ENCODE measurements at regions not wholly inside any gene's neighbourhood (a gene's known extent, or its start where the extent isn't known, plus 50 kb on each side); places are given as distances from the start of the nearest gene placed in this dataset.

DNA sequence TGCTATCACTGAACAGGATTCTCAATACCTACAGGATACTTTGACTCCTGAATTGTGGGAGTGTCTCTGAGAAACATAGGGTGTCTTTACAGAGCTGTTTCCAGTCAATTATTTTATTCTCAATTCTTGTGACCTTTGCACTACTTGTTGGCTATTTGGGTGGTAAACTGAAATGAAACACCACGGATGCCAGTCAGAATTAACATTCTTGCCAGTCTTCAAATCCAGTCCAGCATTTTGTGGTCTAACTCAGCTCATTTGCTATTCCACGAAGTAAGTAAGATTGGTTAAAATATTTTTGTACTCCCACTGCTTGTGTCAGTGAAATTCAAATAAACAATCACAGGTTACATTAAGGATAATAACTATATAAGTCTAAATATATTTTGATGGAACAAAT lies 197.9 kb downstream of the ANKRD50 start:
- no peak for DNase-seq

DNA sequence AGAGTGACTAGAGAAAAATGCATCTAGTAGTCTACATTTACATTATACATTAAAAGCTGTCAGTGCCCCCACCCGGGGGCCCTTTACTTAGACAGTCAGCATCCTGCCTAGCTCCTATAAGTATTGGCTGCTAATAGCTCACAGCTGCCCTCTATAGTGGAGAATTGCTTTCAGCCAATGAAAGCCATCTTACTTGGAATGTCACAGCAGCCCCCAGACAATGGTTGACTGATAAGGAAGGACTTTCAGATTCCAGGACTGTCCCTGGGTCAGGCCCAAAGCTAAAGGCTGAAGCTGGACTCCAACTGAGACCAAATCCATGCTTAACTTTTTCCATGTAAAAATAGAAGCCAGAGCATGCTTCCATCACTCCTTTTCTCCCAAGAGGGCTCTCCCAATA lies 196.9 kb downstream of the ANKRD50 start:
- DNase-seq, result no peak

DNA sequence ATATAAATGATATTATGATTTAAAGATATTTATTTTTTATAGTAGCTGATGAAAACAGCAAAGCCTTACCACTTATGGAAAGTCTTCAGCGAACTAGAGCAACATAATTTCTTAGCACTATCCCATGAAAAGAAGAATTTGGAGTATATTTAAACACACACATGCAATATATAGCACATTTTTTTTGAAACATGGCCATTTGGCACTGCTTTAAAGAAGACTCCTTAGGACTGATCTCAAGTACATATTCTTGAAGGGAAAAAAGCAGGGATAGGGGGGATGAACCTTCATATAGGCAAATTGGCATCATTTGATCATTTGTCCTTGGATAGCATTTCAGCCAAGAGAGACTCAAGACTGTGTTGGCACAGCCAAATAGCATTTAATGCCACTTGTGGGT lies 193.3 kb downstream of the ANKRD50 start:
- DNase-seq, result no peak

DNA sequence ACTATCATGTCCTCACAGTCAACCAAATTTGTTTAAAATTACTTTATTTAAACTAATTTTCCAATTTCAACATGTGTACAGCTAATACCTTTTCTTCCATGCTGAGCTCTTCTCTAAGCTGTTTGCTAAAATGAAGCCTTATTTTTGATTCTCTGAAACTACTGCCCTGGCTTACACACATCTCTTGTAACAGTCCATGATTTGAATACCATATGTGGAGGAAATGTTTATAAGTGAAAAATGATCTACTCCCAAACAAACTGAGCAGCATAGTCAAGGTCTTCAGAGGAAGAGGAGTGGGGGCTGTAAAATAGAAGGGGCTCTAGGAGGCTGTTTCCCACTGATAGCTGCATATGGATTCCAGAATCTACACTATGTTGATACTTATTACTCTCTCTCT lies 188.7 kb downstream of the ANKRD50 start:
- DNase-seq, result no peak

- DNase-seq, result no peak
Measured at GRCh38 chr4:124525524-124525923, 187.0 kb downstream of the ANKRD50 start.

DNA sequence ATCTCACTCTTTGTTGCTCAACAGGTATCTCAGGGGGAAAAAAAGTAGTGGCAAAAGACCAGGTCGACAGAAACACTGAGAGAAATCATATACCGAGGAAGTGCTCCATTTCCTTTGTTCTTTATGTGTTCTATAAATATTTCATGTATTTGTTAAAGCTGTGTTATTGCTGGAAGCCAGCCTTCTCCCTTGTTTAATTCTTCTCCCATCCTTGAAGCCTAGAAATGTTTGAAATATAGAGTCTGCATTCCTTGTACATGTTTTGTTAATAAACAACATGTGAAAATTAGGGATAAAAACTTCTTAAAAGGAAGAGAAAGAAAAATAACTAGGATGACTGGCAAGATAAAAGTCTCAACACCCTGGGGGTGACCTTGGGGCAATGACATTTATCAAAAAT lies 186.2 kb downstream of the ANKRD50 start:
- DNase-seq, result no peak

- no peak for DNase-seq
Measured at GRCh38 chr4:124526769-124527168, 185.8 kb downstream of the ANKRD50 start.

GRCh38 chr4:124527364-124527763 lies 185.2 kb downstream of the ANKRD50 start:
- no peak for DNase-seq

DNA sequence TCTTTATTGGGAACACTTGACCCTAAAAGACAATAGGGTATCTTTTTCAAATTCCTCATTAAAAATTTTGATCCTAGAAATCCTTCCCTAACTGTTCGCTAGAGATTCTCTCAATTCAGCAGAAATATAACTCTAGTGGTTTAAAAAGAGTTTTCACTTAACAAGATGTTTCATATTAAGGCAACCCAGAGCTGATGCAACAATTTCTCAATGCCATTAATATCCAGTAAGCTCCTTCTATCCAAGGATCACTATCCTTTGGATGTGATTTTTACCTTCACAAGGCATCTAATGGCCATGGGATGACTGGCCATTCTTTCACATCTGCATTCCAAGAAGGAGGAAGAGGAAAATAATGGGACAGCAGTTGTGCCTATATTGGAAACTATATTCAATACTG lies 183.4 kb downstream of the ANKRD50 start:
- DNase-seq, result no peak

DNA sequence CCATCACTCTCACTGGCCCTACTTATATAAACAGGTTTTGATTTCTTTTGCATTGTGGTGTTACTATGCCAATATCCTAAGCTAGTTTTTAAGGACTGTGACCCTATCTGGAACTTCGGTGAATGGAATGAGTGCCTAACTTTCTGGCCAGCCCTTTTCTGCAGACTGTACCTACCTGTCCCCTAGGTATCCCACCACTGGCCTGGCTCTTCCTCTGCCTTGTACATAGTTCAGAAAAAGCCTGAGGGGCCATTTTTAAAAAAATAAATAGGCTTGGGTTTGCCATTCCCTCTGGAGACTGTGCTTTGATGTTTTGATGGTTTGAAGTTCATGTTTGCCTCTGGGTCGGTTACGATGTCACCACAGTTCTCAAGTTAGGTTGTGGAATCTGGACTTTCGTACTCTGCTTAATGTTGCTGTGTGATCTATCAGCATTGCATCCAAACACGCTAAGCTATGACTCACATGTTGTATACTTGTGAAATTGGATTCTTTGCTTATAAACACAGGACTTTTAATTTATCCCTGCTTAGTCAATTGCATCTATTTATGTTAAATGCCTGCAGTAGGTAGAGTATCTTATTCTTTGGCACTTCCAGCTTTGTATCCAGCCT lies 182.0 kb downstream of the ANKRD50 start:
- DNase-seq, result no peak

DNA sequence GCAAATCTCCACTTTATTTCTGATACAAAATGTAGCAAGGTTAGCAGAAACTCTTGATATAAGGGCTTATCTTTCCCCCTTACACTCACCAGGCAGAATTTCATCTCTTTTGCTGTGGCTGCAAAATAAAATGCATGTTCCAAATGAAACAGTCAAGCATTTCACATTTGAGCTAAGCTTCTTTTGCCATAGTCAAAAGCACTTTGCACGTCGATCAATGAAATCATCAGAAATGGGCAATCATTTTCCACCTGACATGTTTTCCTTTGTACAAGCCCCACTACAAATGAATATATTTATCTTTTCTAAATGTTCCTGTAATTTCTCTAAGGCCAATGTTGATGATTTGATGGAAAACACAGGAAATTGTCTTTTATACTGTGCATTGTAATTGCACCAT lies 178.4 kb downstream of the ANKRD50 start:
- DNase-seq, result peak; percentile 61

GRCh38 chr4:124535003-124535402 lies 177.5 kb downstream of the ANKRD50 start:
- DNase-seq, result peak; percentile 56

- no peak for DNase-seq
Measured at GRCh38 chr4:124536946-124537345, 175.6 kb downstream of the ANKRD50 start.

GRCh38 chr4:124537971-124538370 lies 174.6 kb downstream of the ANKRD50 start:
- no peak for DNase-seq

GRCh38 chr4:124540014-124540413 lies 172.5 kb downstream of the ANKRD50 start:
- DNase-seq, result no peak

DNA sequence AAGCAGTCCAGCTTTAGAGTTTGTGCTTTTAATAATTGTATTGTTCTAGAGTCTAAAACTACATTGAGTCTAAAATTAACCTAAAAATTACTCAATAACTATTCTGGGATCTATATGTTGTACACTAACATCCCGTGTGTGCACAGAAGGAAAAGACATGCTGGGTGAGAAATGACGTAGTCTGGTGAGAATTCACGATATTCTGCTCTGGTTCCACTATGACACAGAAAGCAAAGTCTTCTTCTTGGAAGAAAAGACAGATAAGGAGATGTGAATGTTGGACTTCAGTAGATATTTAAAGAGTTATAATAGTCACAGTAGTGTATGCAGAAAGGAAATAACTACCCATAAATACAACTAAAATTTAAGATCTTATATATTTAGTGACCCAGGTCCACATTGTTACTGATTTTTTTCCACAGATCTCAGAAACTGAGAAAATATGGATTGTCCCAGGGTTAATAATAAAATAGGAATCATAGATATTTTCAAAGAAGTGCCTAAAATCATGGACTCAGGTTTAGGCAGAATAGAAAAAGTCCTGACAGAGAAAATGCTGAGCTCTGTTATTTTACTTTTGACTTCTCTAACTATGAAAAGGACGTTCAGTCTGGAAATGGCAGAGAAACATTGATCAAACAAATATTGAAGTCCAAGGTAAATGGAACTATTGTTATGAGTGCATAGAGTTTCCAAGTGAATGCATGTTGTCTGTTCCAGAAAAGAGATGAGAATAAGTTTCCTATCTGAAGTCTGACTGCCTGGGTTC lies 170.7 kb downstream of the ANKRD50 start:
- DNase-seq, result no peak

GRCh38 chr4:124555959-124556358 lies 156.6 kb downstream of the ANKRD50 start:
- DNase-seq, result no peak

GRCh38 chr4:124564121-124564520 lies 148.4 kb downstream of the ANKRD50 start:
- no peak for DNase-seq

- DNase-seq, result no peak
Measured at GRCh38 chr4:124565371-124565770, 147.2 kb downstream of the ANKRD50 start.

- DNase-seq, result no peak
Measured at GRCh38 chr4:124566030-124566429, 146.5 kb downstream of the ANKRD50 start.

GRCh38 chr4:124573056-124573455 lies 139.5 kb downstream of the ANKRD50 start:
- DNase-seq, result peak; percentile 15

DNA sequence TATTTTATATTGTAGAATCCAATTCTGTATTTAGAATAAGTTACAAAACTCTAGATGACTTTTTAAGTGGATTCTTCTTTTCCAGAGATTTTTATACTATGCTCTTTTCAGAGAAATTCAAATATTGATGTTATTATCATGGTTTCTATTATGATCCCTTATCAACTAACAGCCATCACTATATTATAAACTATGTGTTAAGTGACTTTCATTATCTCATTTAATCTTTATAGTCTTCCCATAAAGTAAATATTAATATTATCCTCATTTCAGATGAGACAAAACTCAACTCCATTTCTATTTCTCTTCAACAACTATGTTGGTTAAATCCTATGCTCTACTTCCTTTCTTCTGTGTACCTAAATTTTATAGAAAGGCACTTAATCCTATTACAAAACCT lies 132.6 kb downstream of the ANKRD50 start:
- DNase-seq, result no peak

GRCh38 chr4:124583797-124584196 lies 128.7 kb downstream of the ANKRD50 start:
- no peak for DNase-seq

- DNase-seq, result no peak
Measured at GRCh38 chr4:124589786-124590185, 122.7 kb downstream of the ANKRD50 start.

- no peak for DNase-seq
Measured at GRCh38 chr4:124590480-124590879, 122.1 kb downstream of the ANKRD50 start.
